GM23338 (cell line): ENCODE measurements at regions not wholly inside any gene's neighbourhood (a gene's known extent, or its start where the extent isn't known, plus 50 kb on each side); places are given as distances from the start of the nearest gene placed in this dataset.

ENCODE experiments used
- TF ChIP-seq, protein P1 (sequence below): IDR thresholded peaks from 2 replicates; pipeline ENCODE4 v1.6.1; 2016; ENCODE audit warnings: antibody characterized with exemption
- TF ChIP-seq, protein P2 (sequence below), 2 experiments: fragments of 200-600 bp in 1 of 2; sonication (generic) in 1 of 2; conservative IDR thresholded peaks; 2 replicates each; pipeline versions ENCODE4 v1.5.1 to v1.6.1; 2016 to 2017; ENCODE audit warnings: antibody characterized with exemption in 2 of 2, low read depth in 2 of 2, mild to moderate bottlenecking in 2 of 2, moderate library complexity in 1 of 2

DNA sequence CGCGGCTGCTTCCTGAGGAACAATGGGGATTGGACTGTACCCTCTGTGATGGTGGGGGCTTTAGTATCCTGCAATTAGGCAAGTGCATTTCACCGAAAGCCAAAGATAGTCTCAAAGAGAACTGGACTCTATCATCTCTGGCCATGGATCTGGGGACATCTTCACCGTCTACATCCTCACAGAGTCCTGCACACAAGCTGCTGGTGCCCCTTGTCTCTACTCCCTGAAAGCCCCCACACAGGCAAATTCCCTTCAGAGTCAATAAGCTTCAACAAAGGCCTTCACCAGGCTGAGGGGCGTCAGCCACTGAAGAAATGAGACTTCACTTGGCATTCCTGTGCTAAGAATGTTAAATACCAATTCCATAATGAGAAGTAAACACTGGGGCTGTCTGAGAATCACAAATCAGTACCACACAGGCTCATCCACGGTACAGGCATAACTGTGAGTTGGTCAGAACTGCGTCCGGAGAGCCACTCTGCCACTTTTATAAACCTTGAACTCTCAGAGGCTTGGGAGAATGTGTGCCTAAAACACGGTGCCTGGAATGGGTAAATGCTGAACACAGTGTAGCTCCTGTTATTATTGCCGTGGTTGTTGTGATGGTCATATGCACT is 432.7 kb downstream of the ZNF521 start:
- TF ChIP-seq, protein P1, sequence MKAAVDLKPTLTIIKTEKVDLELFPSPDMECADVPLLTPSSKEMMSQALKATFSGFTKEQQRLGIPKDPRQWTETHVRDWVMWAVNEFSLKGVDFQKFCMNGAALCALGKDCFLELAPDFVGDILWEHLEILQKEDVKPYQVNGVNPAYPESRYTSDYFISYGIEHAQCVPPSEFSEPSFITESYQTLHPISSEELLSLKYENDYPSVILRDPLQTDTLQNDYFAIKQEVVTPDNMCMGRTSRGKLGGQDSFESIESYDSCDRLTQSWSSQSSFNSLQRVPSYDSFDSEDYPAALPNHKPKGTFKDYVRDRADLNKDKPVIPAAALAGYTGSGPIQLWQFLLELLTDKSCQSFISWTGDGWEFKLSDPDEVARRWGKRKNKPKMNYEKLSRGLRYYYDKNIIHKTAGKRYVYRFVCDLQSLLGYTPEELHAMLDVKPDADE, result no peak
- TF ChIP-seq, protein P2, sequence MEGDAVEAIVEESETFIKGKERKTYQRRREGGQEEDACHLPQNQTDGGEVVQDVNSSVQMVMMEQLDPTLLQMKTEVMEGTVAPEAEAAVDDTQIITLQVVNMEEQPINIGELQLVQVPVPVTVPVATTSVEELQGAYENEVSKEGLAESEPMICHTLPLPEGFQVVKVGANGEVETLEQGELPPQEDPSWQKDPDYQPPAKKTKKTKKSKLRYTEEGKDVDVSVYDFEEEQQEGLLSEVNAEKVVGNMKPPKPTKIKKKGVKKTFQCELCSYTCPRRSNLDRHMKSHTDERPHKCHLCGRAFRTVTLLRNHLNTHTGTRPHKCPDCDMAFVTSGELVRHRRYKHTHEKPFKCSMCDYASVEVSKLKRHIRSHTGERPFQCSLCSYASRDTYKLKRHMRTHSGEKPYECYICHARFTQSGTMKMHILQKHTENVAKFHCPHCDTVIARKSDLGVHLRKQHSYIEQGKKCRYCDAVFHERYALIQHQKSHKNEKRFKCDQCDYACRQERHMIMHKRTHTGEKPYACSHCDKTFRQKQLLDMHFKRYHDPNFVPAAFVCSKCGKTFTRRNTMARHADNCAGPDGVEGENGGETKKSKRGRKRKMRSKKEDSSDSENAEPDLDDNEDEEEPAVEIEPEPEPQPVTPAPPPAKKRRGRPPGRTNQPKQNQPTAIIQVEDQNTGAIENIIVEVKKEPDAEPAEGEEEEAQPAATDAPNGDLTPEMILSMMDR (conservative IDR thresholded peaks at IDR 0.05; ENCODE audit: low read depth in 2 of 2), result no peak
